Stomach (tissue), 4 donors: ENCODE measurements at regions not wholly inside any gene's neighbourhood (a gene's known extent, or its start where the extent isn't known, plus 50 kb on each side); places are given as distances from the start of the nearest gene placed in this dataset.

Source experiments
- CTCF ChIP-seq, 7 experiments: fragments of 450-650 bp in 4 of 7; fragments of 200-600 bp in 3 of 7; sonication (generic) in 3 of 7; IDR thresholded peaks; one replicate each; pipeline ENCODE4 v1.5.1; 2016 to 2019; ENCODE audit warnings: antibody characterized with exemption in 7 of 7, control low read depth in 2 of 7, mild to moderate bottlenecking in 1 of 7
- EP300 ChIP-seq: sonication (generic); formaldehyde crosslinking; IDR thresholded peaks from one replicate; pipeline ENCODE4 v1.6.1; 2017; ENCODE audit warnings: antibody characterized with exemption
- POLR2A ChIP-seq, 4 donors: fragments of 450-650 bp; IDR thresholded peaks; one replicate each; pipeline ENCODE4 v1.6.1; 2016; ENCODE audit warnings: antibody characterized with exemption in 4 of 4, control low read depth in 2 of 4, mild to moderate bottlenecking in 1 of 4, moderate library complexity in 1 of 4
- POLR2AphosphoS5 ChIP-seq, 3 donors: sonication (generic); formaldehyde crosslinking; IDR thresholded peaks; one replicate each; pipeline ENCODE4 v1.6.1; 2016; ENCODE audit warnings: antibody characterized with exemption in 3 of 3

GRCh38 chr7:46247664-46248063 lies 326.6 kb upstream of the IGFBP3 start:
- TF ChIP-seq CTCF (IDR thresholded peaks at IDR 0.05) (no peak), EP300 (no peak), POLR2A (IDR thresholded peaks at IDR 0.05) (no peak), POLR2AphosphoS5 (IDR thresholded peaks at IDR 0.05) (no peak)
